ENCODE measurements at regions not wholly inside any gene's neighbourhood (a gene's known extent, or its start where the extent isn't known, plus 50 kb on each side); places are given as distances from the start of the nearest gene placed in this dataset.

GRCh38 chr7:91527460-91527859 lies 263.2 kb downstream of the FZD1 start:
- TF ChIP-seq CTCF (IDR thresholded peaks at IDR 0.05) = no peak

GRCh38 chr7:91533996-91534395 lies 269.8 kb downstream of the FZD1 start:
- TF ChIP-seq CTCF (IDR thresholded peaks at IDR 0.05) = no peak

- no peak for TF ChIP-seq CTCF (IDR thresholded peaks at IDR 0.05)
Measured at GRCh38 chr7:91537260-91538152, 273.3 kb downstream of the FZD1 start.

- no peak for TF ChIP-seq CTCF (IDR thresholded peaks at IDR 0.05)
Measured at GRCh38 chr7:91541641-91542040, 277.4 kb downstream of the FZD1 start.

GRCh38 chr7:91543646-91544045 lies 279.4 kb downstream of the FZD1 start:
- no peak for TF ChIP-seq CTCF (IDR thresholded peaks at IDR 0.05)

GRCh38 chr7:91549878-91550277 lies 285.6 kb downstream of the FZD1 start:
- TF ChIP-seq CTCF (IDR thresholded peaks at IDR 0.05) = no peak

GRCh38 chr7:91550931-91551330 lies 286.7 kb downstream of the FZD1 start:
- TF ChIP-seq CTCF (IDR thresholded peaks at IDR 0.05) = no peak
